NCI-H2081 (cell line): ENCODE measurements at regions not wholly inside any gene's neighbourhood (a gene's known extent, or its start where the extent isn't known, plus 50 kb on each side); places are given as distances from the start of the nearest gene placed in this dataset.
"Not testable (repeated sequence)": the region's sequence is repeated elsewhere in the genome, so short reads cannot be mapped to it uniquely, and the experiment has no call there.

ENCODE experiments used
- DNase-seq, 2 experiments: peaks; one replicate each; lab custom pipeline; 2025; lab: John Stamatoyannopoulos, UW

DNA sequence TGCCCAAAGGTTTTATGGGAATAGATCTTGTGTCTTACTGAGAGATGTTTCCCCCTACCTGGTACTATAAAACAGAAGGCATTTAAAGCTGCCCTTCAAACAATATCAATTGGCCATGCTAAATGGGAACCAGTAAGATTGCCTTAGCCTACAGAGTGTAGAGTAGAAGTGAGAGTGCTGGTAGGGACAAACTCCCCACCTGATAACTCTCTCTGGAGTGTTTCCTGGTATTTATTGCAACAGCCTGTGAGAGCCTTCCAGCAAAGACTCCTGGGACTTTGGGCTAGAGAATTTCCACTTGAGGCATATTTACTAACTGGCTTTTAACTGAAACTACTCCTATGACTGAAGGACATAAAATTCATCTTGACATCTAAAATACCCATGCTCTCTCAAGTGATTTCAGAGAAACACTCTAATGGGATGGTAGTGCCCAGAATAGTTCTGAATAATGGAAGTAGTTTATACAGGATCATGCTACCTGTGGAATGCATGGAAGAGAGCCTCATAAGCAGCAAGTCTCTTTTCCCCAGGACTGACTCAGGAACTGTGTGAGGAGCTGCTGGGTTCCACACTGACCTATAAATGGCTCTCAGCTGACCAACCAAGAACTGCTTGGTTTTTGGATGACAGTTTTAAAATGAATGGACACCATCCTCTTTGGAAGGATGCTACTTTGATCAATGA, 132.7 kb upstream of the SLITRK5 start:
- no peak for DNase-seq

DNA sequence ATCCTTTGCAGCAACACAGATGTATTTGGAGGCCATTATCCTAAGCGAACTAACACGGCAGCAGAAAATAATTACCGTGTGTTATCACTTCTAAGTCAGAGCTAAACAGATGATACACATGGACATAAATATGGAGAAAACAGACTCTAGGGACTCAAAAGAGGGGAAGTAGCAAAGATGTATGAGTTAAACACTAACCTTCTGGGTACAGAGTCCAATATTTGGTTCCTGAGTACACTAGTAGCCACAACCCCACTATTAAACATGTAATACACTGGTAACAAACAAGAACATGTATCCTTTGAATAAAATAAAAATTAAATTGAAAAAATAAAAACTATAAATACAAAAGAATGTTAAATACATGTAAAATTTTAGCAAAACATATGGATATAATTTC, 118.0 kb upstream of the SLITRK5 start:
- no peak for DNase-seq

DNA sequence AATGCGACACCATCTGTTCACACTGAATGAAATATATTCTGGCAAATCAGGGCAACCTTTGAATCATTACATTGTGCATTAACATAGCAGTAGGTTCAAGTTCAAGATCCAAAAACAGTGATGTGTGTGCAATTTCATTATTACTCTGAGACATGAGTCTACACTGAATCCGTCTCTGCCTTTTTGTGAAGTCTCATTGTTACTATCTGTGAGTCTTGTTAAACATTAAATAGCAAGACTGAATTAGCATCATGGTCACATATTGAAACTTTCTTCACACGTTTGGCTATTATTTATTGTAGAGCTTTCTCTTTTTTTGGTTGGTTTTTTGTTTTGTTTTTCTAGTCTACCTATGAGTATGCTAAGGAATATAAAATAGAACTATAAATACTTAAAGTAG, 117.1 kb upstream of the SLITRK5 start:
- no peak for DNase-seq

DNA sequence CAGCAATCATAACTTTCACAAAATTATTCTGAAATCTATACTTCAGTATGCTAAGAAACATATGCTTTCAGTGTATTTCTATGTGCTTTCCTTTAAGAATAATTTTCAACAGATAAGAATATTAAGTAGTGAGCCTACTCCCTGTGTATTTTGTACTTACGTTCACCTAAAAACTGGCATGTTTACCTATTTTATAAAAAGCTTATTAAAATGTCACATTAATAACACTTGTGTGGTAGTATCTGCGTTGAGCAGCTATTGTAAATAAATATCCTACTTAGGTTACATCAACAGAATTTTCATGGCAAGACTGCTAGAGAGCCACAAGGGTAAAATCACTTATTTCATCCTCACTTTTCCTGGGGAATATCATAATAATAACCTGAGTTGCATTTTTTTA, 113.4 kb upstream of the SLITRK5 start:
- no peak for DNase-seq

DNA sequence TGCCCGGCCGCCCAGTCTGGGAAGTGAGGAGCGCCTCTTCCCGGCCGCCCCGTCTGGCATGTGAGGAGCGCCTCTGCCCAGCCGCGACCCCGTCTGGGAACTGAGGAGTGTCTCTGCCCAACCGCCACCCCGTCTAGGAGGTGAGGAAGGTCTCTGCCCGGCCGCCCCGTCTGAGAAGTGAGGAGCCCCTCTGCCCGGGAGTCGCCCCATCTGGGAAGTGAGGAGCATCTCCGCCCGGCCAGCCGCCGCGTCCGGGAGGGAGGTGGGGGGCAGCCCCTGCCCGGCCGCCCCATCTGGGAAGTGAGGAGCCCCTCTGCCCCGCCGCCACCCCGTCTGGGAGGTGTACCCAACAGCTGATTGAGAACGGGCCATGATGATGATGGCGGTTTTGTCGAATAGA, 109.6 kb upstream of the SLITRK5 start:
- not testable (repeated sequence) for DNase-seq

DNA sequence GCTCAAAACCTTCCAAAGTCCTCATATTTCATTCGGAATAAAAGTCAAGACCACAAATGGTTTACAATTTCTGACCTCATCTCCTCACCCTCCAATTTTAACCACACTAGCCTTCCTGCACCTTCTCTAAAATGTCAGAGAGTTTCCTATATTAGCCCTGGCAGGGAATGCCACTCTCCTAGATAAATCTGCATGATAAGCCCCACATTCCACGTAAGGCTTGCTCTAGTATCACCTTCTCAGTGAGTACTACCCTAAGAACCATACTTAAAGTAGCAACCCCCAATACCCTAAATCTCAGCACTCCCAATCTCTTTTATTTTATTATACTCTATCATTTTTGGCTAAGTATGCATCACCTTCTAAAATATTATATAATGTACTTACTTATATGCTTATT, 100.5 kb upstream of the SLITRK5 start:
- DNase-seq = no peak

DNA sequence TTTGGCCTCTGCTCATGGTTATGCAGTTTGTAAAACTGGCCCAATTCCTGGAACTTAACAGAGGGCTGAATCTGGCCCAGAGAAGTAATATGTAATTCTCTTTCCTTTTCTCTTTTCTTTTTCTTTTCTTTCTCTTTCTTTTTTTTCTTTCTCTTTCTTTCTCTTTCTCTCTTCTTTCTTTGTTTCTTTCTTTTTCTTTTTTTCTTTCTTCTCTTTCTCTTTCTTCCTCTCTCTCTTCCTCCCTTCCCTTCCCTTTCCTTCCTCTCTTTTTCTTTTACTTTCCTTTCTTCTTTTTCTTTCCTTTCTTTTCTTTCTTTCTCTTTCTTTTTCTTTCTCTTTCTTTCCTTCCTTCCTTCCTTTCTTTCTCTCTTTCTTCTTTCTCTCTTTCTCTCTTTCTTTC, 88.8 kb upstream of the SLITRK5 start:
- no peak for DNase-seq

DNA sequence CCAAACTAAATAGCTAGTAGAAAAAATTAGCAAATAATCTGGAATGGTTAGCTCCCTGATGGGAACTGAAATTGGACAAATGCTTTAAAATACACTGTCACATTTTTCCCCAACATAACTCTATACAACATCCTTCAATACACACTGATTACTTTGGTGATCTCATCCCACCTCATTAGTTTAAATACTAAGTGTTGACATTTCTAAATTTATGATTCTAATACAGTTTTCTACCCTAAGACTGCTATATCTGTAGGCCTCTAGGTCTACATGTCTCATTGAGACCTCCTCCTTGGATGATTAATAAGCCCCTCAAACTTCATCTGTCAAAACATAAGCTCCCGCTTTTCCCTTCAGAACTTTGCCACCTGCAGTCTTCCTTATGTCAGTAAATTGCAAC, 80.7 kb upstream of the SLITRK5 start:
- DNase-seq = no peak

DNA sequence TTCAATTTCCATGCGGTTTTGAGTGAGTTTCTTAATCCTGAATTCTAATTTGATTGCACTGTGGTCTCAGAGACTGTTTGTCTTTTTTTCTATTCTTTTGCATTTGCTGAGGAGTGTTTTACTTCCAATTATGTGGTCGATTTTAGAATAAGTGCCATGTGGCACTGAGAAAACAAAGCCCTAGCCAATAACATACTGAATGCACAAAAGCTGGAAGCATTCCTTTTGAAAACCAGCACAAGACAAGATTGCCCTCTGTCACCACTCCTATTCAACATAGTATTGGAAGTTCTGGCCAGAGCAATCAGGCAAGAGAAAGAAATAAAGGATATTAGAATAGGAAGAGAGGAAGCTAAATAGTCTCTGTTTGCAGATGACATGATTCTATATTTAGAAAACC, 66.7 kb upstream of the SLITRK5 start:
- peak; percentile 28 to 36 for DNase-seq

DNA sequence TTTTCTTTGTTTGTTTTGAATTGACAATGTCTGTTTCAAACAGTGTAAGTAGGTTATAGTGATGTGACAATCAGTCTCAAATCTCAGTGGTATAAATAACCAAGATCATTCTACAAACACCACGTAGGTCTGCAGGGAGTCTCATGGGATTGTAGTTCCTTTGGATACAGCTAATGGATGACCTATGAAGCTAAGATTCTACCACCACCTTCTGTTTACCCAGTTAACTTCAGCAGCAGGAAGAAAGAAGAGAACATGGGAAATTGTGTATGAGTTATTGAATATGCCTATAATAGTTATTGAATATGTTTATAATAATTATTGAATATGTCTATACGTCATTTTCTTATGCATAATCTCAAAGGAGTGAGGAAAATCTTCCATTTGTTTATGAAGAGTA, 63.9 kb upstream of the SLITRK5 start:
- no peak for DNase-seq

DNA sequence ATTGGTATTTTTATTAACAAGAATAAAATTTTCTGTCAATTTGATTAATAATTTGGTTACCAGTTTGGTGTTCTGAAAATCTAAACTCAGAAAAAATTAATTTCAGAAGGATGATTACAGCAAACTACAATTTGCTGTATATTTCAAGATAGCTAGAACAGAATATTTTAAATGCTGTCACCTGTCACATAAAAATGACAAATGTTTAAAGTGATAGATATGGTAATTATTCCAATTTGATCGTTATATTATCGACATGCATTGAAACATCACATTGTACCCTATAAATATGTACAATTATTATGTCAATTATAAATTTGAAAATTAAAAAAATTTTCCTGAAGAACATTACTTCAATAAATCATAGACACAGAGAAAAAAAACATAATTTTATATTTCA, 56.9 kb upstream of the SLITRK5 start:
- no peak for DNase-seq
